HG02642 (cell line): ENCODE measurements at regions not wholly inside any gene's neighbourhood (a gene's known extent, or its start where the extent isn't known, plus 50 kb on each side); places are given as distances from the start of the nearest gene placed in this dataset.
"Not testable (repeated sequence)": the region's sequence is repeated elsewhere in the genome, so short reads cannot be mapped to it uniquely, and the experiment has no call there.

Experiments used
- ATAC-seq: cut with Tn5 transposase; IDR thresholded peaks from one replicate; pipeline ENCODE4 v1.9.1; 2021; ENCODE audit warnings: mild to moderate bottlenecking; ENCODE audit not compliant: unreplicated experiment, poor library complexity

DNA sequence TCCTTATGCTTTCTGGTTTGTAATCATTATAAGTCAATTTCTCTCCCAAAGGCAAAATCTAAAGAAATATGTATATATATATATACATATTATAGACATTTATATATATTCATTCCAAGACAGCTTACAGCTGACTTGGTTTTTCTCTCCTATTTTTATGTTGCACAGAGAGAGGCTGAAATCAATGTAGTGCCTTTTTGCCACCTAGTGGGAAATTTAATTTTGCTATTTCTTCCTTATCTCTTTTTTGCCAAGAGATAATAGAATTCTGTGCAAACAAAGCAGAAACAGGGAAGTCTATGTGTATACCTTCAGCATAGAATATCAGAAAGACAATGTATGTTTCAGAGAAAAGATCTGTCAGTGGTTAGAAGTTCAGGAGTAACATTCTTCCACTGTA lies 186.0 kb upstream of the ANO5 start:
- no peak for ATAC-seq

DNA sequence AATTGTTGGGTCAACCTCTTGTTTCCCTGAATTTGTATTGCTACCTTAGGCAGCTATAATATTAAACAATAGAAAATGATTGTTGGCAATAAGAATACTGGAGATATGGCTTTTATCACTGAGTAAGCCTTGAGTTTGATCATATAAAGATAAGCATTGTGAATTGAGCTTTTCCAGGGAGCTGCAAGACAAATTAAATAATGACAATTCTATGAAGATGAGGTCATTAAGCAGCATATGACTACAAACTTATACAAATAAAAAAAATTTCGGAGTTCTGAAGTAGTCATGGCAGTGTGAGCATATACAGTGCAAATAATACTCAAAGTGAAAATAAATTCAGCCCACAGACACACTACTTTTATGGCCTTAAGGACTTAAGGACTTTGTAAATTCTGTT lies 161.1 kb upstream of the ANO5 start:
- no peak for ATAC-seq

DNA sequence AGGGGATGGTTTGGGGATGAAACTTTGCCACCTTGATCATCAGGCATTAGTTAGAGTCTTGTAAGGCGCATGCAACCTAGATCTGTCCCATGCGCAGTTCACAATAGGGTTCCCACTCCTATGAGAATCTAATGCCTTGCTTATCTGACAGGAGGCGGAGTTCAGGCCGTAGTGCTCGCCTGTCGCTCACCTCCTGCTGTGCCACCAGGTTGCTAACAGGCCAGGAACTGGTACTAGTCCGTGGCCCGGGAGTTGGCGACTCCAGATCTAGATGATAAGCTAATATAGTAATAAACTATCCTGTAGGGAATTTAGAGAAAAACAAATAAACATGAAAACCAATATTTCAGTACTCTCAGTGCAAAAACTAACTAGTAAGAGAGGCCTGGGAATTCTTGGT lies 155.4 kb upstream of the ANO5 start:
- no peak for ATAC-seq

DNA sequence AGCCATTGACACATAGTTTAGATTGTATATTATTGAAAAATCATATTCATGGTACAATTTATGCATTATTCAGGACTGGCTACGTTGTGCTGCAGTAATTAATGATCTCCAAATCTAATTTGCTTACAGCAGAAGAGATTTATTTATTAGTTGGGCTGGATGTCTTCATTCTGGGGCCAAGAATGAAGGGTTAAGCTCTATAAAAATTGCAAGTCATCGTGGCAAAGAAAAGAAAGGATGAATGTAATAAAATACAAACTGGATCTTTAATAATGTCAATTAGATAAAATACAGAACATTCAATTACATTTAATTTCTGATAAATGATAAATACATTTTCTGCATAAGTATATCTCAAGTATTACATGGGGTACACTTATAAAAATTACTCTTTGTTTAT lies 151.8 kb upstream of the ANO5 start:
- ATAC-seq, result no peak

DNA sequence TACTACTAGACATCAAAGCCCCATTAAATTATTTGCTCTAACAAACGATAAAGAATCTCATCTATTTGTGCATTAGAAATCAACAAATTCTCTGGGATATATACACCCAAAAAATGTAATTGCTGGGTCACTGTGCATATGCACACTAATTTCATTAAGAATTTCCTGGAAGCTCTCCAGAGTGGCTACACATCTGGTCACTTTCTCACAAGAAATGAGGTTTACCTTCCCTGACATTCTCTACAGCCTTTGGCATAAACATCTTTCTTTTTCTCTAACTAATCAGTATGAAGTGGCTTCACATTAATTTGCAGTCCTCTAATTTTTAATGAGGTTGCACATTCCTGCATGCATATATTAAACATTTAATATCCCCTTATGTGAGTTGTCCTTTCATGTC lies 150.8 kb upstream of the ANO5 start:
- no peak for ATAC-seq

DNA sequence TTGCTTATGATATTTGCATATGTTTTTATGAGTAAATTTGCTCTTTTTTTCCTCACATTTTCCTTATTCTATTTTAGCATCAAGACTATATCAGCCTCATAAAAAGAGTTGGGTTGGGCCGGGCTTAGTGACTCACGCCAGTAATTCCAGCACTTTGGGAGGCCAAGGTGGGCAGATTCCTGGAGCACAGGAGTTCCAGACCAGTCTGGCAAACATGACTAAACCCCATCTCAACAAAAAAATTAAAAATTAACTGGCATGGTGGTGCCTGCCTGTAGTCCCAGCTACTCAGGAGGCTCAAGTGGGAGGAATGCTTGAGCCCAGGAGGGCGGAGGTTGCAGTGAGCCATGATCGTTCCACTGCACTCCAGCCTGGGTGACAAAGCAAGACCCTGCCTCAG lies 148.8 kb upstream of the ANO5 start:
- ATAC-seq, result no peak

DNA sequence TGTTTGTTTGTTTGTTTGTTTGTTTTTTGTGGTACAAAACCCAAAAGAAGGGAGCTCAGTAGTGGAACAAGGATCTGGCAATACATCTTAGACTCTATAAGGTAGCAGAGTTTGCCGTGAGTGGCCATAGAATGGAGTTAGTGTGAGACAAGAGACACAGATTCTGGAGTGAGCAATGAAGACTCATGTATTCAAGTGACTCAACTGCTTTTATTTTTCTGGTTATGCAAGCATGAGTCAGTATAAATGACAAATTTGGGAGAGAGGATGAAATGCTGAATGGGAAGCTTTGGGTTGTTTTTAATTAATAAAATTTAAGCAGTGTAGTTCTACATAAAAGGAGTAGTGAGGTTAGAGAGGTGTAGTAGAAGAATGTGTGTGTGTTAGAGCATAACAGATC lies 143.6 kb upstream of the ANO5 start:
- no peak for ATAC-seq

DNA sequence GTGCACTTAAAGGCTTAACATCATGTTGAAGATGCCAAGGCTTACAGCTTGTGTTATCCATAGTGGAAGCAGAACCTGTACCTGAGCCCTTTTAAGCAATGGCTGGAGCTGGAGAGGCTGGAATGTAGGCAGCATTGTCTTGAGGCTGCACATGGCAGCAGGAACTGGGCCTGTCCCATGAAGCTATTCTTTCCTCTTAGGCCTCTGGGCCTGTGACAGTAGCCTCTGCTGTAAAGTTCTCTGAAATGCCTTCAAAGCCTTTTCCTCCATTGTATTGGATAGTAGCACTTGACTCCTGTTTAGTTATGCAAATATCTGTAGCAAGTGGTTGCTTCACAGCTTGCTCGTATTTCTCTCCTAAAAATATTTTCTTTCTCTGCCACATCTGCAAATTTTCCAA lies 127.4 kb upstream of the ANO5 start:
- no peak for ATAC-seq

DNA sequence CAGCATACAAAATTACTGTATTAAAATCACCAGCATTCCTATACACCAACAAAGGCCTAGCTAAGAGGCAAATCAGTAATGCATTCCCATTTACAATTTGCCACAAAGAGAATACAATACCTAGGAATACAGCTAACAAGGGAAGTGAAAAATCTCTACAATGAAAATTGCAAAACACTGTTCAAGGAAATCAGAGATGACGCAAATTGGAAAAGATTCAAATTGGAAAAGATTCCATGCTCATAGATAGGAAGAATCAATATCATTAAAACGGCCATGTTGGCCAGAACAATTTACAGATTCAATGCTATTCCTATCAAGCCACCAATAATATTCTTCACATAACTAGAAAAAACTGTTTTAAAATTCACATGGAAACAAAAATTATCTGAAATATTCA lies 123.0 kb upstream of the ANO5 start:
- ATAC-seq, result no peak

DNA sequence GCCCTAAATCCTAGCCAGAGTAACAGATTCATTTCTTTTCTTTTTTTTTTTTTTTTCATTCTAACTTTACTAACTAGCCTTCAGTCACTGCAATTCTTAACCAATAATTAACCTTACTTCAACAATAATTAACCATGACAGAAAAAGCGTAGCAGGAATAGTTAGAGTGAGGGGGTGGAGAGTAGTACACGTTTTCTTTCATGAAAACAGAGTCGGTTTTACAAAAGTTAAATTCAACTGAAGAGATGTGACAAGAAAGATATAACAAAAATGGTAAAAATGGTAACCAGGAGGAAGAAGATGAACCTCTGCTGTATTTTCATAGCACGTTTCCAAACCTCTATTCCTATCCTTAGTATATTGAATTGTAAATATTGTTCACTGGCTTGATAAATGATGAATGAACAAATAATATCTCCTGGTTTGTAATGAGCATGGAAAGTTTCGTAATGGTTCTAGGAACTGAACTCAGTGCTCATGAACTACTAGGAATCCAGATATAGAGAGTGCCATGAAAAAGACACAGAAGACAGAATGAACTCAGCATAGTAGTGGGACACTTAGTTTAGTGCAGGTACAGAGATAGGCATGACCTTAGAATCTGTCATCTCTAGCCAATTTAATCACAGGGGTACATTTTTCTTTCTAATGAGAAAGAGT lies 116.5 kb upstream of the ANO5 start:
- no peak for ATAC-seq

DNA sequence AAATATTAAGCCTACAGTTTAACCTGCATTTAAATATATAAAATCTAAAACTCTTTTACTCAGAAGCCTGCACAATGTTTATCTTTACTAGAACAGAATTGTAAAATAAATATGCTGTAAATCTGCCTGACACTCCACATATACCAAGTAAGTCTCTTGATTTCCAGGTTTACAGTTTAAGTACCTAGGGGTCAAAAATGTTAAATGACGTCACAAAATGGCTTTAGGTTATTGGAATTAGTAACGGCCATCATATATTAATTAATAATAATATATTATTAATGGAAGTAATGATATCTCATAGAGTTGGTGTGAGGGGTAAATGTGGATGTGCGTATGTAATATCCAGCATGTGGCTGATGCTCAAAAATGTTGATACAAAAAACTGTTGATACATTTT lies 114.8 kb upstream of the ANO5 start:
- no peak for ATAC-seq

DNA sequence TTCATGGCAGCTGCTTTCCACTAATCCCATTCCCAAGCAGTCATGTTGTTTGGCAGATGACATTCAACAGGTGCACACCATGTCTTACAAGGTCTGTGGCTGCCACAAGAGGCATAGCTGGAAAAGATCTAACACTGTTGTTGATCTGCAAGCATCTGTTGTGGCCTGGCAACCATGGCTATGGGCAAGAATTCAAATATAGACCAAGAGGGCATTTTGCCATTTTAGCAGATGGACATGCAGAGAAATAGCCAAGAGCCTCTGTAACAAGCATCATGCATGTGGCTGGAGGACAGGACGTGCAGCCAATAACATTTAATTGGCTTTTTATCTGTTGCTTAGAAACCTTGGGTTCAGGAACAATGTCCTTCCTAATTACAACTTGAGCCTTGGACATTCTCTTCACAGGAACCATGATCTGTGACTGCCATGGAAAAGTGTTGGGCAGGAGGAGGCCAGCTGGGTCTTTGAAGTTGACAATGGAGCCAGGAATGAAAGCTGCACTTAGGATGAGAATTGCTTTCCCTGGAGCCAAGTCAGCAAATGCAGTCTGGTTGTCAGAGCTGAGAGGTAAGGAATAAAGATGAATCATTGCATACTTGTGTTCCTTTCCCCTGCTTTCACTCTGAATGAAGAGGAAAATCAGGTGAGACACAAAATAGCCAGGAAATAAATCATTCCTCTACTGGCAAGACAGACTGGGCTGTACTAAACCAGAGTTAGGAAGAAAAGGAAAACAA lies 113.6 kb upstream of the ANO5 start:
- no peak for ATAC-seq

DNA sequence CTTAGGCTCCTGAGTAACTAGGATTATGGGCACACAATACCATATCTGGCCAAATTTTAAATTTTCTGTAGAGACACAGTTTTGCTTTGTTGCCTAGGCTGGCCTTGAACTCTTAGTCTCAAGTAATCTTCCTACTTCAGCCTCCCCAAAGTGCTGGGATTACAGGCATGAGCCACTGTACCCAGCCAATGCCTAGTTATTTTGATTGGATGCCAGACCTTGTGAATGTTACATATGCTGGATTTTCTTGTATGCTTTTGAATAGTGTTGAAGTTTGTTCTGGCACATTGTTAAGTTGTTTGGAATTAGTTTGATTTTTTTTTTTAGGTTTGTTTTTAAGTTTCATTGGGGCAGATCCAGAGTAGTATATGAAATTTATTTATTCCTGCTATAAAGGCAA lies 110.7 kb upstream of the ANO5 start:
- ATAC-seq, result no peak

DNA sequence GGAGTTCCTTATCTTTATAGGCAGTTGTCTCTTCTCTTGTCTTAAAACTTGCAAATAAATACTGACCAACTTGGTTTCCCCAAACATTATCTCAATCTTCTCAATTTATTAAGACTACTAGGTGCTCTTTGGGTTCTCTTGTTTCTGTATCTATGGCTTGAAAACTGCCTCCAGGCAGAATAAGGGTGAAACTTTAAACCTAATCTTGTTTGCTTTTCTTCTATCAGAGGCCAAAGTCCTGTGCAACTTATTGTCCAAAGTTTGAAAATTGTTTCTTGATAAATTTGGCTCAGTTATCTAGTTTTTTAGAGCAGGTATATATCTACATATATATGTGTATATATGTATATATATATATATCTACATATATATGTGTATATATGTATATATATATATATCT lies 110.1 kb upstream of the ANO5 start:
- no peak for ATAC-seq

DNA sequence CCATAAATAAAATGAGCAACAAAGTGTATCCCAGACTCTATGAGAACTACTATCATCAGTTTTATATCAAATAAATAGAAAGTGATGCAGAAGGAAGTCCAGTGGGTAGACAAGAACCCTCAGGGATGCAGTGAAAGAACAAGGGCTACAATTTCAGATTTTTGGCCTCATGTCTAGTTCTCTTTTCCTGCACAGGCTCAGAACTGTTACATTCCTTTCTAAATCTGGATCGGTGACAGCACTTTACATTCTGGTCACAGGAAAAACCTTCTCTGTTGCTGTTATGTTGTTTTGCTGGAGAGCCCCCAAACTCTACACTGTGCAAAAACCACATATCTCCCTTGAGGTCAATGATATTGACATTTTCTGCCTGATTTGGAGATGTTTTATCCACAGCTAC lies 108.8 kb upstream of the ANO5 start:
- no peak for ATAC-seq

DNA sequence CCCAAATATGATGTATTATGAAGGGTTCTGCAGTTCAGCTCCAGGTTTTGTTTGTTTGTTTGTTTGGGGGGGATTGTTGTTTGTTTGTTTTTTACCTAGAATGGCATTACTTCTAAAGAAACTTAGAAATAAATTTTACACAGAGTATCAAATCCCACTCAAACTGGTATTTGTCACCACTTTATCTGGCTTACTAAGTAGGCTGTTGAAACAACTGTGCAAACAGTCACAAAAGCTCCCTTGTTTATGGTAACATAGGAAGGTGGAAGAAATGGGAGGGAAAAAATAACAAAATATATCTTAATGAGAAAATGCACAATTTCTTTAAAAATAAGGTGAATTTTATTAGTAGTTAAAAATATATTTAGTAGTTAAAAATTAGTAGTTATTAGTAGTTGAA lies 108.3 kb upstream of the ANO5 start:
- no peak for ATAC-seq

DNA sequence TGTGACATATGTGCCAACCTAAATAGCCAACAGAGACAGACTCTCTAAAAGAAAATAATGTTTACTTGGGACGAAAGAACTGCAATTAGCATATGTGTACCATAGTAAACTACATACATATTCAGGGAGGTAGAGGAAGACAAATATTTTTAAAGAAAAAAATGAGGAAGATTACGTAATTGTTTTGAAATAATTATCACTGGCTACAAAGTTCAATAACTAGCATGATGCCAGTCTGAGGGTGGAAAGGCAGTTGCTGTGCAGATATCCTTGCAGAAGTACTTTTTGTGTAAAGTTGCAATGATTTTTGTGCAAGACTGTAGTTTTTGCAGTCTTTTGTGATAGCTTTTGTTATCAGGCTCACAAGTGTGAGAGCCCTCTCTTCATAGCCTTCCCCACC lies 103.3 kb upstream of the ANO5 start:
- no peak for ATAC-seq

DNA sequence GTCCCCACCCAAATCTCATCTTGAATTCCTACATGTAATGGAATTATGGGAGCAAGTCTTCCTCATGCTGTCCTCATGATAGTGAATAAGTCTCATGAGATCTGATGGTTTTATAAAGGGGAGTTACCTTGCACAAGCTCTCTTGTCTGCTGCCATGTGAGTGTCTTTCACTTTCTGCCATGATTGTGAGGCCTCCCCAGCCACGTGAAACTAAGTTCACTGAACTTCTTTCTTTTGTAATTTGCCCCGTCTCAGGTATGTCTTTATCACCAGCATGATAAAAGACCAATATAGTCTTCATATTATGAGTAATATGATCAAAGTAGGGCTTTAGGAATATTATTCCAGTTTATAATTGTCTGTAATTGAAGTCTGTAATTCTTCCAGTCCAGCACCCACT lies 86.3 kb upstream of the ANO5 start:
- ATAC-seq, result no peak

DNA sequence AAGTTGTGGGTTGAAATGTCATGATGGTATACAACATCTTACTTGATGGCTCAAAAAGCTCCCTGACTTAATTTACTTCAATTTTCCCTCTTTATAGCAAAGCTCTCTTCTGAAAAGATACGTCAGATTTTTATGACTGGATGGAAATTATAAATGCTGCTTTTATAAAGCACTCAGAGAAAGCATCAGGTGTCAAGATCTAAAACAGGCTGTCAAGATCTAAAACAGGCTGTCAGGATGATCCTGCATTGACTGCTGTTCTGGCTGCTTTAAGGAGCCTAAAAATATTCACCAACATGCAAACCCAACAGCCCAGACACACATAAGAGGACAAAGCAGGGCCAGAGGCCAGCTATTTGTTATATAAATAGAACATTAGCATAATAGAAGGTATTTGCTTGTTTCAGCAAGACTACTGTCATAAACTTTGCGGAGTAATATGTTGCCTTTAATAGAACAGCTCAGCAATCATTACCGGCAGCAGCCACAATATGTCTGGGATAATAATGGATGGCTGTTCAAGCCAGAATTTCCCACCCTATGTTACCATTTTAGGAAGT lies 77.3 kb upstream of the ANO5 start:
- no peak for ATAC-seq

DNA sequence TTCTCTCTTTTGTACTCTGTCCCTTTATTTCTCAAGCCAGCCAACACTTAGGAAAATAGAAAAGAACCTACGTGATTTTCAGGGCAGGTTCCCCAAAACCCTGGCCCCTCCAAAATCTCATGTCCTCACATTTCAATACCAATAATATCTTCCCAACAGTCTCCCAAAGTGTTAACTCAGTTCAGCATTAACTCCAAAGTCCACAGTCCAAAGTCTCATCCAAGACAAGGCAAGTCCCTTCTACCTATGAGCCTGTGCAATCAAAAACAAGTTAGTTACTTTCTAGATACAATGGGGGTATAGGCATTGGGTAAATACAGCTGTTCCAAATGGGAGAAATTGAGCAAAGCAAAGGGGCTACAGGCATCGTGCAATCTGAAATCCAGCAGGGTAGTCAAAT lies 64.9 kb upstream of the ANO5 start:
- not testable (repeated sequence) for ATAC-seq

DNA sequence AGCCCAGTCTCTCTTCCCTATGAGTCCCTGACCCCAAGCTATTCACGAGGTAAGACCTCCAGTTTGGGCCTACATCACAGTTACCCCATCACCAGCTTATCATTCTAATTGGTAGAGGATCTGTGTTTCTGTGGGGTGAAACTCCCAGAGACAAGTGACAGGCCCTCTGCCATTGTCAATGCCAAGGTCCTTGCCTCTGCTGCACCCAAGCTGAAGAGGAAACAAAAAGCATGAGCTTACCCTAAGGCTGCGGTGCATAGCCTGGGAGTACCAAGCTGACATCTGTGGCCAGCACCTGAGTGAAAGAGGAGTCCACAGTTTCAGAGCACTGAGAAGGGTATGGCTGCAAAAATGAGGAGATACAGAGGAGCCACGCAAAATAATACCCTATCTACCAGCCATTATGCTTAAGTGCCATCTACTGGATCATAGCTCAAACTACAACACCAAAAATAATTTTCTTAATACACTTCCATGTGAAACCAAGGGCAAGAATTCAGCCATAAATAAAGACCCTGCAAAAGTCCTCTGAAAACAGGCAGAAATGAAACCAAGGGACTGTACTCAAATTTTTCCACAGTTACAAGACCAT lies 62.3 kb upstream of the ANO5 start:
- peak; percentile 63 for ATAC-seq

DNA sequence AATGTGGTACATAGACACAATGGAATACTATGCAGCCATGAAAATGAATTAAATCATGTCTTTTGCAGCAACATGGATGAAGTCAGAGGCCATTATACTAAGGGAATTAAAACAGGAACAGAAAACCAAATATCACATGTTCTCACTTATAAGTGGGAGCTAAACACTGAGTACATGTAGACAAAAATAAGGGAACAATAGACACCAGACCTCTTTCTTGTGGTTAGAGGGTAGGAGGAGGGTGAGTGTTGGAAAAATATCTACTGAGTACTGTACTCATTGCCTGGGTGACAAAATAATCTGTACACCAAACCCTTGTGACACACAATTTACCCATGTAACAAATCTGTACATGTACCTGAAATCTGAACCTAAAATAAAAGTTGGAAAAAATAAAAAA lies 59.1 kb upstream of the ANO5 start:
- ATAC-seq, result no peak
